ENCODE measurements at regions not wholly inside any gene's neighbourhood (a gene's known extent, or its start where the extent isn't known, plus 50 kb on each side); places are given as distances from the start of the nearest gene placed in this dataset.

DNA sequence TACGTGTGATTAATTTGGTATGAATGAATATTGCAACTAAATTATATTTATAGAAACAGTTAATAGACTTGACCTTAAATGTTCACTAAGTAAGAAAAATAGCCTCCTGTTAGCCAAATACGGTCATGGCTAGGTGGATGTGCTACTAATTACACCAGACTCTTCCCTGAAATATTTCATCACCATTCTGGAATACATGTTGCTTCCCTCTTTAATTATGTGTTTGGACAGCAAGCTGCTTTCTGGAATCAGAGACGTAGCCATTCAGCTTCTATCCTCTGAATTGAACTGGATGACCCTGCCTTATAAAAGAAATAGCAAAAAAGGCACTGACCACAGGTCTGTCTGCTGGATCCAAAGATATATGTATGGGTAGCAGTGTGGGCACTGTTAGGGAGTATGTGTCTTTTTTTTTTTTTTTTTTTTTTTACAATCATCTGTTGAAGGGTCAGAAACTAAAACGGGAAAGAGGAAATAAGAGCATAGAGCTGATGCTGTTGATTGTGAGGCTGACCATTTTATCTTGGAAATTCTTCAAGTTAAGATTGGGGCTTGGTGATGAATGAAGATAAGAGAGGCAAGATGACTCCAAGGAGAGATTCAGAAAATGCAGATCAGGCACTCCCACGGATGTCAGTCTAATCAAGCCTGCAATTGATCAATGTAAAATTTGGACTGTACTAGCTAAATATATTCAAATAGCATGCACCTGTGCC, 283.2 kb upstream of the HSF2 start:
- TF ChIP-seq, protein P1, sequence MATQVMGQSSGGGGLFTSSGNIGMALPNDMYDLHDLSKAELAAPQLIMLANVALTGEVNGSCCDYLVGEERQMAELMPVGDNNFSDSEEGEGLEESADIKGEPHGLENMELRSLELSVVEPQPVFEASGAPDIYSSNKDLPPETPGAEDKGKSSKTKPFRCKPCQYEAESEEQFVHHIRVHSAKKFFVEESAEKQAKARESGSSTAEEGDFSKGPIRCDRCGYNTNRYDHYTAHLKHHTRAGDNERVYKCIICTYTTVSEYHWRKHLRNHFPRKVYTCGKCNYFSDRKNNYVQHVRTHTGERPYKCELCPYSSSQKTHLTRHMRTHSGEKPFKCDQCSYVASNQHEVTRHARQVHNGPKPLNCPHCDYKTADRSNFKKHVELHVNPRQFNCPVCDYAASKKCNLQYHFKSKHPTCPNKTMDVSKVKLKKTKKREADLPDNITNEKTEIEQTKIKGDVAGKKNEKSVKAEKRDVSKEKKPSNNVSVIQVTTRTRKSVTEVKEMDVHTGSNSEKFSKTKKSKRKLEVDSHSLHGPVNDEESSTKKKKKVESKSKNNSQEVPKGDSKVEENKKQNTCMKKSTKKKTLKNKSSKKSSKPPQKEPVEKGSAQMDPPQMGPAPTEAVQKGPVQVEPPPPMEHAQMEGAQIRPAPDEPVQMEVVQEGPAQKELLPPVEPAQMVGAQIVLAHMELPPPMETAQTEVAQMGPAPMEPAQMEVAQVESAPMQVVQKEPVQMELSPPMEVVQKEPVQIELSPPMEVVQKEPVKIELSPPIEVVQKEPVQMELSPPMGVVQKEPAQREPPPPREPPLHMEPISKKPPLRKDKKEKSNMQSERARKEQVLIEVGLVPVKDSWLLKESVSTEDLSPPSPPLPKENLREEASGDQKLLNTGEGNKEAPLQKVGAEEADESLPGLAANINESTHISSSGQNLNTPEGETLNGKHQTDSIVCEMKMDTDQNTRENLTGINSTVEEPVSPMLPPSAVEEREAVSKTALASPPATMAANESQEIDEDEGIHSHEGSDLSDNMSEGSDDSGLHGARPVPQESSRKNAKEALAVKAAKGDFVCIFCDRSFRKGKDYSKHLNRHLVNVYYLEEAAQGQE (IDR thresholded peaks at IDR 0.05; ENCODE audit: insufficient read depth in 1 of 2, low read depth in 2 of 2, low read length in 2 of 2): no peak
- TF ChIP-seq SIN3A (IDR thresholded peaks at IDR 0.05; ENCODE audit: borderline replicate concordance, insufficient read depth, low read length) (no peak), POLR2AphosphoS5 (IDR thresholded peaks at IDR 0.05; ENCODE audit: low read depth, low read length) (no peak), TAF1 (IDR thresholded peaks at IDR 0.05; ENCODE audit: borderline replicate concordance, insufficient read depth, low read length) (no peak)

Data from PFSK-1 (cell line).